ENCODE measurements at regions not wholly inside any gene's neighbourhood (a gene's known extent, or its start where the extent isn't known, plus 50 kb on each side); places are given as distances from the start of the nearest gene placed in this dataset.

- TF ChIP-seq, protein P1, sequence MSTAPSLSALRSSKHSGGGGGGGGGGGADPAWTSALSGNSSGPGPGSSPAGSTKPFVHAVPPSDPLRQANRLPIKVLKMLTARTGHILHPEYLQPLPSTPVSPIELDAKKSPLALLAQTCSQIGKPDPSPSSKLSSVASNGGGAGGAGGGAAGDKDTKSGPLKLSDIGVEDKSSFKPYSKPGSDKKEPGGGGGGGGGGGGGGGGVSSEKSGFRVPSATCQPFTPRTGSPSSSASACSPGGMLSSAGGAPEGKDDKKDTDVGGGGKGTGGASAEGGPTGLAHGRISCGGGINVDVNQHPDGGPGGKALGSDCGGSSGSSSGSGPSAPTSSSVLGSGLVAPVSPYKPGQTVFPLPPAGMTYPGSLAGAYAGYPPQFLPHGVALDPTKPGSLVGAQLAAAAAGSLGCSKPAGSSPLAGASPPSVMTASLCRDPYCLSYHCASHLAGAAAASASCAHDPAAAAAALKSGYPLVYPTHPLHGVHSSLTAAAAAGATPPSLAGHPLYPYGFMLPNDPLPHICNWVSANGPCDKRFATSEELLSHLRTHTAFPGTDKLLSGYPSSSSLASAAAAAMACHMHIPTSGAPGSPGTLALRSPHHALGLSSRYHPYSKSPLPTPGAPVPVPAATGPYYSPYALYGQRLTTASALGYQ (CRISPR knock-in tag; IDR thresholded peaks at IDR 0.05) = no peak
- TF ChIP-seq HDAC2 (CRISPR knock-in tag; IDR thresholded peaks at IDR 0.05) = peak; percentile 50; the same call in 1 of the 2 replicates
- no peak for TF ChIP-seq ZBTB42 (CRISPR knock-in tag; IDR thresholded peaks at IDR 0.05)
- no peak for TF ChIP-seq ZNF10 (CRISPR knock-in tag; IDR thresholded peaks at IDR 0.05; ENCODE audit: borderline replicate concordance, low read depth)
- TF ChIP-seq ZNF629 (CRISPR knock-in tag; conservative IDR thresholded peaks at IDR 0.05) = no peak
- no peak for TF ChIP-seq ZFAT (CRISPR knock-in tag; conservative IDR thresholded peaks at IDR 0.05)
- no peak for TF ChIP-seq FOSL1 (CRISPR knock-in tag; IDR thresholded peaks at IDR 0.05; ENCODE audit: borderline replicate concordance)
- TF ChIP-seq, protein P2, sequence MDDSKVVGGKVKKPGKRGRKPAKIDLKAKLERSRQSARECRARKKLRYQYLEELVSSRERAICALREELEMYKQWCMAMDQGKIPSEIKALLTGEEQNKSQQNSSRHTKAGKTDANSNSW (CRISPR knock-in tag; IDR thresholded peaks at IDR 0.05; ENCODE audit: borderline replicate concordance) = no peak
- TF ChIP-seq, protein P3, sequence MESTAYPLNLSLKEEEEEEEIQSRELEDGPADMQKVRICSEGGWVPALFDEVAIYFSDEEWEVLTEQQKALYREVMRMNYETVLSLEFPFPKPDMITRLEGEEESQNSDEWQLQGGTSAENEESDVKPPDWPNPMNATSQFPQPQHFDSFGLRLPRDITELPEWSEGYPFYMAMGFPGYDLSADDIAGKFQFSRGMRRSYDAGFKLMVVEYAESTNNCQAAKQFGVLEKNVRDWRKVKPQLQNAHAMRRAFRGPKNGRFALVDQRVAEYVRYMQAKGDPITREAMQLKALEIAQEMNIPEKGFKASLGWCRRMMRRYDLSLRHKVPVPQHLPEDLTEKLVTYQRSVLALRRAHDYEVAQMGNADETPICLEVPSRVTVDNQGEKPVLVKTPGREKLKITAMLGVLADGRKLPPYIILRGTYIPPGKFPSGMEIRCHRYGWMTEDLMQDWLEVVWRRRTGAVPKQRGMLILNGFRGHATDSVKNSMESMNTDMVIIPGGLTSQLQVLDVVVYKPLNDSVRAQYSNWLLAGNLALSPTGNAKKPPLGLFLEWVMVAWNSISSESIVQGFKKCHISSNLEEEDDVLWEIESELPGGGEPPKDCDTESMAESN (CRISPR knock-in tag; conservative IDR thresholded peaks at IDR 0.05) = no peak
- TF ChIP-seq ELF3 (CRISPR knock-in tag; IDR thresholded peaks at IDR 0.05) = no peak
- TF ChIP-seq ETS1 (CRISPR knock-in tag; IDR thresholded peaks at IDR 0.05) = no peak
- no peak for TF ChIP-seq ZBTB1 (CRISPR knock-in tag; IDR thresholded peaks at IDR 0.05; ENCODE audit: borderline replicate concordance)
- no peak; the same call in 1 of the 2 replicates for TF ChIP-seq HDAC1 (CRISPR knock-in tag; IDR thresholded peaks at IDR 0.05)
- no peak for TF ChIP-seq ZNF225 (CRISPR knock-in tag; IDR thresholded peaks at IDR 0.05)
- peak; percentile 50; the same call in 1 of the 2 replicates for TF ChIP-seq SAP130 (CRISPR knock-in tag; IDR thresholded peaks at IDR 0.05; ENCODE audit: low read depth)
- no peak; the same call in 1 of the 2 replicates for TF ChIP-seq ETV5 (CRISPR knock-in tag; IDR thresholded peaks at IDR 0.05; ENCODE audit: borderline replicate concordance)
- TF ChIP-seq CCDC6 (CRISPR knock-in tag; IDR thresholded peaks at IDR 0.05) = no peak
- no peak for TF ChIP-seq ZNF652 (CRISPR knock-in tag; IDR thresholded peaks at IDR 0.05; ENCODE audit: borderline replicate concordance, low read depth)
- no peak for TF ChIP-seq ATRX (CRISPR knock-in tag; IDR thresholded peaks at IDR 0.05; ENCODE audit: borderline replicate concordance)
- no peak for TF ChIP-seq ZNF337 (CRISPR knock-in tag; IDR thresholded peaks at IDR 0.05; ENCODE audit: borderline replicate concordance, low read depth)
- peak; percentile 23; the same call in 1 of the 2 replicates for TF ChIP-seq ZFY (CRISPR knock-in tag; IDR thresholded peaks at IDR 0.05)
- TF ChIP-seq ARNT2 (CRISPR knock-in tag; IDR thresholded peaks at IDR 0.05; ENCODE audit: low read depth) = no peak
- peak; percentile 54; the same call in 1 of the 2 replicates for TF ChIP-seq HOXA5 (CRISPR knock-in tag; IDR thresholded peaks at IDR 0.05)
- TF ChIP-seq ELF4 (CRISPR knock-in tag; IDR thresholded peaks at IDR 0.05; ENCODE audit: borderline replicate concordance) = 0 out of 2 replicates have a peak, but pooled peaks have one; percentile 23
- TF ChIP-seq KLF12 (CRISPR knock-in tag; IDR thresholded peaks at IDR 0.05; ENCODE audit: borderline replicate concordance) = 0 out of 2 replicates have a peak, but pooled peaks have one; percentile 61
- TF ChIP-seq SOX6 (IDR thresholded peaks at IDR 0.05) = no peak
- peak; percentile 94 for TF ChIP-seq SOX6 (CRISPR knock-in tag; IDR thresholded peaks at IDR 0.05)
Measured at GRCh38 chr22:22425783-22426624, 82.5 kb downstream of the ZNF280B start (continued).

Measured in HepG2 (cell line).